ENCODE measurements at regions not wholly inside any gene's neighbourhood (a gene's known extent, or its start where the extent isn't known, plus 50 kb on each side); places are given as distances from the start of the nearest gene placed in this dataset.

GRCh38 chr4:23235628-23236390 lies 543.1 kb downstream of the GBA3 start:
- DNase-seq: no peak

GRCh38 chr4:23234716-23235115 lies 542.0 kb downstream of the GBA3 start:
- no peak for DNase-seq

DNA sequence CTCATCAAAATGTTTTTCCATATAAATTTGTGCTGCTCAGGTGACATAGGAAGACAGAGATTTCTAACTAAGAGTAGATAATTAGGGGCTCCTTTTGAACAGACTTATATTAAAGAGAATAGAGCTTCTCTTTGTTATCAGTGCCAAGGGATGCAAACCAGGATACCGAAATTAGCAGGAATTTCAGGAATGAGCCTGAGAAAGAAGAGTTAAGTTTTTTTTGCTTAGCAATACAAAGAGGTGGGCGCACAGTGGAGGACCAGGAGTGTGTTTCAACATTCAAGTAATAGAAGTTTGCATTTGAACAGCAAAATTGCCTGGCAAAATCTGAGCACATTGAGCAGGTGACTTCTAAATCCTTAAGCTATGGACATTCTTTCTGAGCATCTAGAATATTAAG lies 541.3 kb downstream of the GBA3 start:
- DNase-seq: no peak

DNA sequence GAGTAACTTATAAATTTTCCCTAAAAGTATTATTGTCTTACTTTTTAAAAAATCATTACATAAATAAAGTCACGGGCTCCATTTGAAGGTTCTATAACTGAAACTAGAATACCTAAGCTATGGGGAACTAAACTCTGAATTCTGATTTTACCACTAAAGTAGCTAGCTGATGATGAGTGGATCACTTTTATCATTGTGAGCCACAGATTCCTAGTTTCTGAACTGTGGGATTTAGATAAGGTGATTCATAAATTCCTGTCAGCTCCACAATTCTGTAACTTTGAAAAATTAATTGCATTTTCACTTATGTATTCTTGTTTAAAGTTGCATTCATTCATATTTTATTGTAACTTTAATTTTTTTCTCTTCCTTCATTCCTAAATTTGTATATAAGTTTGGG lies 540.9 kb downstream of the GBA3 start:
- DNase-seq: no peak

DNA sequence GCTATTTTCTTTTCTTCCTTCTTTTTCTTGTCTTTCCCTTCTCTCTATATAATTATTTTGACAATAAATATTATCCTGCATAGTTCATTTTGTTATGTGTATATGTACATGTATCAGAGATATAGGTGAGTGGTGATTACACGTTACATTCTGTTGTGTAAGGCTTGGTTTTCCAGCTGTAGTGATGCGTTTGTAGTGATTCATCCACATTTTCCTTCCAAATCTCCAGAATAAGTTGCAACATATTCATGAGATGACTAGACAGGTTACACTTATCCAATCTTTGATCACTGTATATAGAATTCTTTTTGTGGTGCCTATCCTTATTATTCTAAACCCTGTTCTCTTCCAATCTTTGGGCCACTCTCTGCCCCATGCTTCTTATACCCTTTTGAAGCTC lies 540.2 kb downstream of the GBA3 start:
- DNase-seq: no peak

DNA sequence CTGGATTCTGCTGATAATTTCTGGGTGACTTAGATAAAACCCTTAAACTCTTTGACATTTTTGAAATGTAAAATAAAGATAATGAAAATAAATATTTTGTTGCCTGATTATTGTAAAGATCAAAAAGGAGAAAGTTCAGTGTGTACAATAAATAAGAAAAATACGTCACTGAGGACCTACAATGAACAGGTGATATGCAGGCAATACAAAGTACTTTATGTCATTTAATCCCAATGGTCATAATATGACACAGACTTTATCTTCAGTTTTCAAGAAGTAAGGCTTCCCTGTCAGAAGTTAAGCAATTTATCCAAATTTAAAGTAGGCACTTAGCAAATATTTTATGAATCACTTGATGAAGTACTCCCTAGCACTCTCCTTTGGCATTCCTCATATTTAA lies 532.8 kb downstream of the GBA3 start:
- DNase-seq: no peak

GRCh38 chr4:23224684-23225420 lies 532.1 kb downstream of the GBA3 start:
- no peak for DNase-seq

DNA sequence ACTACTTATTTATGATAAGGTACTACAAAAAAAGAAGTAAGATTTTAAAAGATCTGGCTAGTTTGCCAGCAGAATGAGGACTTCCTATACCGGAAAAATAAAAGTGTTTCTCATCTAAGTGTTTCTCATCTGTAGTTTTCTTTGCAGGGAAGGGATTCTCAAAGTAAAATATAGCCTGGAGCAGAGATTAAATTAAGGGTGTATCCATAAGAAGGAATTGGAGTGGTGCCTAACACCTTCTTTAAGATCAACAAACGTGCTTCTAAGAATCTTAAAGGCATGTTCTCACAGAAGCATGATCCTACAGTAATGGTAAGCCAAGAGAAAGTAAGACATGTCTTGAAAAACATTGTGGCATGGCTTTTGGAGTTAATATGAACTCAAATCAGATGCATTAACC lies 528.2 kb downstream of the GBA3 start:
- DNase-seq: no peak

DNA sequence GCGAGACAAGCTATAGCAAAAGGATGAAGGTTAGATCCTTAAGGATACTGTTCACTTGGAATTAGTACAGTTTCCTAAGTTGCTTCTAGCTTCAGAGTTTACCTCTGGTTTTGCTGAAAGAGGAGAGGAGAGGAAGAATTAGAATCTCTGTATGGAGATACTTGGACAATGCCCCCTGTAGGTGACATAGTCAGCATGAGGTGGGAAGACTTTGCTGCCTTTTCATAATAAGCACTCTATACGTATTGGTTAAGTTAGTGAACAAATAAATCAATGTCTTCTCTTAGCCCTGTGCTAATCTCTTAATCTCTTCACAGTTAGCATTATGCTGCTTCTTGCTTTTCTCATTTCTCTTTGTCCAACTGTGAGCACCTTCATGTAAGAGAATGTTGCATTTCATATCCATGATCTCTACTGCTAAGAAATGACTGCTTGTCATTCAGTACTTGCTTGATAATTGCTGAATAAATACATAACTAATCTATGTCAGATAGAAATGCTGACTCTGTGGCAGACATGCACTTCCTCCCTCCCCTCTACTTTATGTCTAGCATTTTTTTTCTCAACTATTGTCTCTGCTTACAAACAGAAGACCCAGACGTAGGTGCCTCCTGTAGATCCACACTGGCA lies 527.2 kb downstream of the GBA3 start:
- no peak for DNase-seq

DNA sequence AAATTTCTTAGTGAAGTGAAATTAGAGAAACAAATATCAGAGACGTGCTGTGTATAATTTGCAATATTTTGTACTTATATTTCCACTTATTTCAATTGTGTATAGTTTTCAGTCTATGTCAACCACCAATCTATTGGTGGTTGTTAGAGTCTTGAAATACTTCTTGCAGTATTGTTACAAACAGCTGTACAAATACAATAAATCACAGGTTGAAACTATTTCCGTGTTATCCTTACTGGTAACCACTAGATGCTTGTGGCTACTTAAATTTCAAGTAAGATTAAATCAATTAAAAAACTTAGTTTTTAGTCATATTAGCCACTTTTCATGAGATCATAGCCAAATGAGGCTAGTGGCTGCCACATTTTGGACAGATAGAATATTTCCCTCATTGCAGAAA lies 520.5 kb downstream of the GBA3 start:
- DNase-seq: no peak

DNA sequence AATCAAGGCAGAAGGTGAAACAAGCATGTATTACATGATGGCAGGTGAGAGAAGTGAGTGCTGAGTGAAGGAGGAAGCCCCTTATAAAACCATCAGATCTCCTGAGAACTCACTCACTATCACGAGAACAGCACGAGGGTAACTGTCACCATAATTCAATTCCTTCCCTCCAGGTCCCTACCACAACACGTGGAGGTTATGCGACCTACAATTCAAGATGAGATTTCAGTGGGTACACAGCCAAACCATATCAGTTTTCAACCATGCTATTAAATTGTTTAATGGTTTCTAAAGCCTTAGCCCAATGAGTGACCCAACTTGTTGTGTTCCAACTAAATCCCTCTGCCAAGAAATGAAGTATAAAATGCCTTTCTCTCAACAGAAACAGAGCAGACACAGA lies 519.8 kb downstream of the GBA3 start:
- no peak for DNase-seq

DNA sequence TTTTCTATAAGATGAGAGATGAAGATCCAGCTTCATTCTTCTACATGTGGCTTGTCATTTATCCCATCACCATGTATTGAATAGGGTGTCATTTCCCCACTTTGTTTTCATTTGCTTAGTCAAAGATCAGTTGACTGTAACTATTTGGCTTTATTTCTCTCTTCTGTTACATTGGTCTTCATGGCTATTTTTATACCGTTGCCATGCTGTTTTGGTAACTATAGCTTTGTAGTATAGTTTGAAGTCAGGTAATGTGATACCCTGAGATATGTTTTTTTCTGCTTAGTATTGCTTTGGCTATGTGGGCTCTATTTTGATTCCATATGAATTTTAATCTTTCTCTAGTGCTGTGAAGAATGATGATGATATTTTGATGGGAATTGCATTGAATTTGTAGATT lies 514.3 kb downstream of the GBA3 start:
- DNase-seq: no peak

DNA sequence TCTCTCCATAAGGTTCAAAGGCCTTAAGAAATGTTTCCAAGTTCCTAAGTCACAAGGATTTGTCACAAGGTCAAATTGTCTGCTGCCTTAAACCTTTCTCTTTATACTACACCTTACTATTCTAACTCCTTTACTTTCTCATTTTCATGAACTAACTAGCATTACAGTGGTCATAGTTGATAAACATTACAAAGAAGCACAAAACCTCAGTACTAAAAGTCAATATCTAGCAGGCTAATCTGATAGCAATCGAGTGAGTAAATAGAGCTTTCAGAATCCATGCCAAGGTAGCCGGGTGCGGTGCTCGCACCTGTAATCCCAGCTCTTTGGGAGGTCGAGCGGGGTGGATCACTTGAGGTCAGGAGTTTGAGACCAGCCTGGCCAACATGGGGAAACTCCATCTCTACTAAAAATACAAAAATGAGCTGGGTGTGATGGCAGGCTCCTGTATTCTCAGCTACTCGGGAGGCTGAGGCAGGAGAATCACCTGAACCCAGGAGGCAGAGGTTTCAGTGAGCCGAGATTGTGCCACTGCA lies 510.0 kb downstream of the GBA3 start:
- DNase-seq: no peak

DNA sequence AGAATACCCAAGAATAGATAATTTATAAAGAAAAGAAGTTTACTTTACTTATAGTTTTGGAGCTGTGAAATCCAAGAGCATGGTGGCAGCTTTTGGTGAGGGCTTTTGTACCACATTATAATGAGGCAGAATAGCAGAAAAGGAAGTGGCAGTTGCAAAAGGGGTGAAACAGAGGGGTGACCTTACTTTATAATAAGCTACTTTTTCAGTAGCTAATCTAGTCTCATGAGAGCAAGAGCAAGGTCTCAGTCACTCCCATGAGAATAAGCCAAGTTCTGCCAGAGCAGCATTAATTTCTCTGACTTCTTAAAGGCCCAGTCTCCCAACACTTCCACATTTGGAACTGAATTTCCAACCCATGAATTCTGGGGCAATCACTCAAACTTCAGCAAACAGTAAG lies 502.0 kb downstream of the GBA3 start:
- DNase-seq: no peak

DNA sequence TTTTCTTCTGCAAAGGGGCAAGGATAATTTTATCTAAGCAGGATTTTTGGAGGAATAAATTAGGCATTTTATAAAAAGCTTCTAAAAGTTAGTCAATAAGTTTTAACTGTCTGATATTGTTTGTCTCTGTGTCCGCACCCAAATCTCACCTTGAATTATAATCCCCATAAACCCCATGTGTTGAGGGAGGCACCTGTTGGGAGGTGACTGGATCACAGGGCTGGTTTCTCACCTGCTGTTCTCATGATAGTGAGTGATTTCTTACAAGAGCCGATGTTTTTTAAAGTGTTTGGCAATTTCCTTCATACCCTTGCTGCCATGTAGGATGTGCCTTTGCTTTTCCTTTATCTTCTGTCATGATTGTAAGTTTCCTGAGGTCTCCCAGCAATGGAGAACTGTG lies 481.4 kb downstream of the GBA3 start:
- DNase-seq: no peak

DNA sequence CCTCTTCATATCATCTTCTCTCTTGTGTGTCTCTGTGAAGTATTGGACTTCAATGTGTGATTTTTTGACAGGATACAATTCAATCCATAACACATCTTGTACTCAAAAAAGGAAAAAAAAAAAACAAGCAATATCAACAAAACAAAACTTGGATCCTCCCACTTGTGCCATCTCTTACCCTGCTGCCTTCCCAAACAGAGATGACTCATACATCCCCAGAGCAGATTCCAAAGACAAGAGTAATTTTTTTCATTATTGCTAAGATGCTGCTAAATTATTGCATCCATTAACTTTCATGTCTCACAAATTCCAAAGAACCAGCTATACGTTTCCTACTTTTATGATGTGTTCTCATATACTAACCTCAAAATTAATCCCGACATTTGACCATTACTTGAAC lies 479.2 kb downstream of the GBA3 start:
- DNase-seq: no peak

DNA sequence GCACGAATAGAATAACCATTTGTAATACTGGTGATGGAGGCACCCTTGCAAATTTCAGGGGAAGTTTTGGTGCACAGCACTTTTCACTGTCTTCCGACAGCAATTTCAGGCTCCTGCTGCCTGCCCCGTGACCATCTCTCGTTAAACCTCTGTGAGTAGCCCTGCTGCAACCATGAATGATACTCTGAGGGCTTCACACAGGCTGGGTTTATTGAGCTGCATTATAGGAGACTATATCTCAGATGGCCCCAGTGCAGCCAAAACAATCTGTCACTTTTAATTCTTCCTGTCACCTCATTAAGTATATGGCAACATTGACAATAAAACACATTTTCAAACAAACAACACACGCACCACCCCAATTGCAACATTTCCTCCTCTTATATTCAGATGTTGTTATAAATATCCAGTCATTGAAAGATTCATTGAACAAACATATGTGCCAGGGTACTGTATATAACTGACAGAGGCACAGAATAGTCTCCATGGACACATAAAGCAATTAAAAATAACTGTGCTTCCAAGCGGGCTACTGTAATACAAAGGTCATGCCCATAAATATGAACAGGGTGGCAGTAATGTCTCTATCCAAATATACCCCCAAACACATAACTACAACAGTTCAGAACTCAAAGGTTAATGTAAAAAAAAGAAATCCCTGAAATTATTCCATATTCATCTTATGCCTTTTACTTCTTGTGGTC lies 477.0 kb downstream of the GBA3 start:
- no peak for DNase-seq

- no peak for DNase-seq
Measured at GRCh38 chr4:23166919-23167318, 474.2 kb downstream of the GBA3 start.

DNA sequence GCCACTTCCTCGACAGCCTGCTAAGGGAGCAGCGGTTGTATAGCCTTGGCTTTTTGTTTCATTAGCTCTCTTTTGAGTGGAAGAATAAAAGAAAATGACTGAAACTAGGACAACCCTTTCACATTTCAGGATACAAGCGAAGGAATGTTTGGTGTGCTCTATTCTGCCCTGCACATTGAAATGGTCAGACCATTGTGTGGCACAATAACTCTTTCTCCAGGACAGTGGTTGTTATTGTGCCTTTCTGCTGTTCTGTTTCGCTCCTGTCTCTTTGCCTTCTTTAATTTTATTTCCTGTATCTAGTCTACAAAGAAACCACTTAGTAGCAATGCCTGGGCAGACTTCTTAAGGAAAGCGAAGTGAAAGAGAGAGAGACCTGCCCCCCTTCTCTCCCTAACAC lies 473.7 kb downstream of the GBA3 start:
- DNase-seq: no peak

GRCh38 chr4:23165669-23166068 lies 472.9 kb downstream of the GBA3 start:
- DNase-seq: no peak

GRCh38 chr4:23163647-23164436 lies 471.1 kb downstream of the GBA3 start:
- DNase-seq: no peak

- DNase-seq: no peak
Measured at GRCh38 chr4:23162275-23162674, 469.5 kb downstream of the GBA3 start.

DNA sequence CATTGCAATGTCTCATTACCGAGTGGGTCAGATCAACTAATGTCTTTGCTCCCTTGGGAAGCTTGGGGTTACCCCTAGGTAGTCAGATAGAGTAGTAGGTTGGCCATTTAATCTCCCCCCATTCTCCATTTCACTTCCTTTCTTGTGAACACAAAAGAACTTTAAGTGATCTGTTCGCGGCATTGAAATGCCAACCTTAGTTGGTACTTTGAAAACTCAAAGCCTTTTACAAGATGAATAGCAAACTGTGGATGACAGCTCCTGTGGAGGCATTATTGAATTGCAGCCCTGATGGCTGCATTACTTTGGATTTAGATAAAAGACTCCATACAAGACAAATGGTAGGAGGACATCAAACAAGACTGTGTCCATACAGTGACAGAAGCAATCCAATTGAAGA lies 469.1 kb downstream of the GBA3 start:
- DNase-seq: no peak

All from 8988T (cell line).